ENCODE measurements at regions not wholly inside any gene's neighbourhood (a gene's known extent, or its start where the extent isn't known, plus 50 kb on each side); places are given as distances from the start of the nearest gene placed in this dataset.

DNA sequence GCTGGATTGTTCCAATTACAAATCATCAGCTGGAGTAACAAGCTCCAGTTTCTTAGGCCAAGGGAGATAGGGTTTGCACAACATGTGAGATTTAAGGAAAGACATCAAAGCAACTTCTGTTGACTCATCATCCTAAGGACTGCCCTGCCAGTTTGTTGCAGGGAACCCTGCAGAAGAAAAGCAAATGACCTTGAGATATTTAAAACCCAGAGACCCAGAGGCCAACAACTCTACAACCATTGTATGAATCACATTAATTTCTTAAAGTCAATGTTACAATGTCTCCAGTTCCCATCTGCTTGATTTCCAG lies 491.8 kb upstream of the ACVR2A start:
- no peak overlapping the region for H3K4me3 ChIP-seq (ENCODE audit: control insufficient read depth, low read depth, low read length)
- TF ChIP-seq, protein P1, sequence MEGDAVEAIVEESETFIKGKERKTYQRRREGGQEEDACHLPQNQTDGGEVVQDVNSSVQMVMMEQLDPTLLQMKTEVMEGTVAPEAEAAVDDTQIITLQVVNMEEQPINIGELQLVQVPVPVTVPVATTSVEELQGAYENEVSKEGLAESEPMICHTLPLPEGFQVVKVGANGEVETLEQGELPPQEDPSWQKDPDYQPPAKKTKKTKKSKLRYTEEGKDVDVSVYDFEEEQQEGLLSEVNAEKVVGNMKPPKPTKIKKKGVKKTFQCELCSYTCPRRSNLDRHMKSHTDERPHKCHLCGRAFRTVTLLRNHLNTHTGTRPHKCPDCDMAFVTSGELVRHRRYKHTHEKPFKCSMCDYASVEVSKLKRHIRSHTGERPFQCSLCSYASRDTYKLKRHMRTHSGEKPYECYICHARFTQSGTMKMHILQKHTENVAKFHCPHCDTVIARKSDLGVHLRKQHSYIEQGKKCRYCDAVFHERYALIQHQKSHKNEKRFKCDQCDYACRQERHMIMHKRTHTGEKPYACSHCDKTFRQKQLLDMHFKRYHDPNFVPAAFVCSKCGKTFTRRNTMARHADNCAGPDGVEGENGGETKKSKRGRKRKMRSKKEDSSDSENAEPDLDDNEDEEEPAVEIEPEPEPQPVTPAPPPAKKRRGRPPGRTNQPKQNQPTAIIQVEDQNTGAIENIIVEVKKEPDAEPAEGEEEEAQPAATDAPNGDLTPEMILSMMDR (IDR thresholded peaks at IDR 0.05; ENCODE audit: control insufficient read depth, insufficient read depth, low read depth, low read length, missing control alignments) = no peak
- no peak for DNase-seq (ENCODE audit: low read depth)

DNA sequence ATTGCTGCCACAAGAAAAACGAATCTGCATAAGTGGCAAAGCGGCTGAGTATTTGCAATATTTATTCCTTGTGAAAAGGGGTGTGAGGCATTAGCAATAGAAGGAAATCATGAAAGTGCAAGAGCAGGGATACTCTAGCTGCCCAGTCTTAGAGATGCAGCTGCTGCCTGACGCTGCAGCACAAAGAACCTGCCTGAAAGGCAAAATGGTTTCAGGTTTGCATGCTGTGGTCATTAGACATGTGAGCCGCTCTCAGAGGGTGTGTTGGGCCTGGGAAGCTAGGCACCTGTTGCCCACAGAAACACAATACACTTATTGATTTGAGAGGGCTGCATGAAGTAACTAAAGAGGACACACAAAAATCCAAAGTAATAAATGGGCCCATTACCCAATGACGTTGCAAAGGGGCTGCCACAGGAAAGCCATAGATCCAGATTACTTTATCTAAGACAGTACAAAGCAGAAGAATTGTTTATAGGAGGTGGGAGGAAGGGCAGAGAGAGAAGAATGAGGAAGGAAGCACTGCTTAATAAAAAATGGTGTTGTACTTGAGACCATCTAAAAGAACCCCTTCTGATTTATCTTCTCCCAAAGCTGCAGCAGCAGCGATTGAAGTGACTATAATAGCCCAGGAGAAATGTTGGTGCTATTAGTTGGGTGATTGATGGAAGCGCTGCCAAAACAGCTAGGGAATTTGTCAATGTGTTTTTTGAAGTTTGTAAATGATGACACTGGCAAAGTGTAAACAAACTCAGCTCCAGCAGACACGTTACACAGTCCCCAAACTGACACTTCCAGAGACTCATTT lies 492.4 kb upstream of the ACVR2A start:
- no peak for DNase-seq (ENCODE audit: low read depth)
- no peak overlapping the region for H3K4me3 ChIP-seq (ENCODE audit: control insufficient read depth, low read depth, low read length)
- TF ChIP-seq, protein P1 (IDR thresholded peaks at IDR 0.05; ENCODE audit: control insufficient read depth, insufficient read depth, low read depth, low read length, missing control alignments) = no peak

DNA sequence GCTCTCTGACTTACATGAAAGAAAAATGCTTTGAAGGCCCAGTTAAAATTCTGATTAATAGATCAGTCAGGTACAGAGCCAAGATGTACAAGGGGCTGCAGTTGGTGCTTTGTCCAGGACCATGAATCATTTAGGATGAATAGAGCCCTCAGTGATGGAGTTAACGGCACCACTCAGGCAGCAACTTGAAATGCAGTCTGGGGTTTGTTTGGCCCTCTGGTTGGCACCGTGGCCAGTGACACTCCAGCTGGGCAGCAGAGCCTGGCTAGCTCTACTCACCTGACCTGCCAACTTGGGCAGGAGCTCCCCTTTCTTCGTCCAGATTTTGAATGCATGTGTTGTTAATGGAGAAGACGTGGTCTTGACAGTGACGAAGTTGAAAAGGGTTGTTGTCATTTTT lies 493.0 kb upstream of the ACVR2A start:
- TF ChIP-seq, protein P1 (IDR thresholded peaks at IDR 0.05; ENCODE audit: control insufficient read depth, insufficient read depth, low read depth, low read length, missing control alignments) = no peak
- no peak for DNase-seq (ENCODE audit: low read depth)

DNA sequence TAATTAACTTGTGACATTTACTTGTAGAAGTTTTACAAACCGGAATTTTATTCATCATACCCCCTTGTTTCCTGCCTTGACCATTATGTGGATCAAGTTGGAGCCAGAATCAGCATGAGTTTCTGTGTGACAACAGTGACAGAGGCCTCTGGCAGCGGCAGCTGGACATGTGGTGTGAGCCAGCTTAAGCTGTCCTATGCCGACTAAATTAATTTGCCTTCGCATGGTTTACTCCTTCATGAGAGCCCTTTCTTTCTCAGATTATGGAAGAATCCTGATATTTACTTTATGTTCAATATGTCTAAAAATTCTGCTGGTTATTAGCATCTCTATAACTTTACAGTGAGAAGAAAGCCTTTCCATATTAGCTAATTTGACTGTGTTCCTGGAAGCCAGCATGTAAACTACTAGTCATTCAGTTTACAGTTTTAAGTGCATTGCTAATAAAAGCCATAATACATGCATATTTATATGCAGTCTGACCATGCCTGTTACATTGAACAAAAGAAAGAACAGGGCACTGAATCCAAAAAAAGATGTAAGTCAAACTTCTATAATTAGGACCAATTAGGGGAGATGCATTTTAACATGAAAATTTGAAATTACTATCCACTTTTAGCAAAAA lies 495.8 kb upstream of the ACVR2A start:
- TF ChIP-seq, protein P1 (IDR thresholded peaks at IDR 0.05; ENCODE audit: control insufficient read depth, insufficient read depth, low read depth, low read length, missing control alignments) = no peak
- no peak overlapping the region for H3K4me3 ChIP-seq (ENCODE audit: control insufficient read depth, low read depth, low read length)
- DNase-seq (ENCODE audit: low read depth) = no peak

More for the DNA sequence above, 493.0 kb upstream of the ACVR2A start:
- H3K4me3 ChIP-seq (ENCODE audit: control insufficient read depth, low read depth, low read length) = no peak overlapping the region

DNA sequence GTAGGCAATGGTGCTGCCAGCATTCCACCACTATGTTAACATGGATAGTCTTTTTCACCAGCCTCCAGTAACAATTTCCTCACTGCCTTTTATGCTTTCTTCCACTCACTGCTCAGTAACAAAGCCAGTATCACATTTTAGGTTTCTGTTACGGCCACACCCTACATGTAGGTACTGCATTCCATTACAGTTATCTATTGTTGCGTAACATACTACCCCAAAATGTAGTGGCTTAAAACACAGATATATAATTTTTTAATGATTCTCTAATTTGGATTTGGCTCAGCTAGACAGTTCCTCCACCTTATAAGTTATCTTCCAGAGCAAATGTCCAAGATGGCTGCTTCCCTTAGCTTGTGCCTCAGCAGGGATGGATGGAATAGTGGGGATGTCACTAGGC lies 498.7 kb upstream of the ACVR2A start:
- TF ChIP-seq, protein P1 (IDR thresholded peaks at IDR 0.05; ENCODE audit: control insufficient read depth, insufficient read depth, low read depth, low read length, missing control alignments) = no peak
- DNase-seq (ENCODE audit: low read depth) = no peak
- no peak overlapping the region for H3K4me3 ChIP-seq (ENCODE audit: control insufficient read depth, low read depth, low read length)

DNA sequence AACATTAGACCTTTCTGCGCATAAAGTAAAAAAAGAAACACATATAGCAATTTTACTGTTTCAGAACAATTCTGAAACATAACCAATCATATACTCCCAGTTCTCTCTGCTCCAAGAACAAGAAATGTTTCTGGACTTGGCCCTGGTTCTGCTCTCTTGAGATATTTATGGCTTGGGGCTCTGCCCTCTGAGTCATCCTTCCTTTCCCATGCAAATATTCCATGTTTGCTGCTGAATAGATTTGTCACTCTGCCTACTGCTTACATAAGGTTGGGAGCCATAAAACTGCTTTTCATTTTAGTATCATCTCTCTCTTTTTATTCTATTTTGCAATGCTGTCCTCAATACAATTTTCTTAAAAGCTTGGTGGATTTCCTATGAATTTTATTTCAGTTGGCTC lies 499.6 kb upstream of the ACVR2A start:
- TF ChIP-seq, protein P1 (IDR thresholded peaks at IDR 0.05; ENCODE audit: control insufficient read depth, insufficient read depth, low read depth, low read length, missing control alignments) = no peak
- no peak for DNase-seq (ENCODE audit: low read depth)

More for the DNA sequence above, 499.6 kb upstream of the ACVR2A start:
- no peak overlapping the region for H3K4me3 ChIP-seq (ENCODE audit: control insufficient read depth, low read depth, low read length)
